NCI-H1048 (cell line): ENCODE measurements at regions not wholly inside any gene's neighbourhood (a gene's known extent, or its start where the extent isn't known, plus 50 kb on each side); places are given as distances from the start of the nearest gene placed in this dataset.

Experiments
- DNase-seq: peaks from one replicate; lab custom pipeline; 2025; lab: John Stamatoyannopoulos, UW

DNA sequence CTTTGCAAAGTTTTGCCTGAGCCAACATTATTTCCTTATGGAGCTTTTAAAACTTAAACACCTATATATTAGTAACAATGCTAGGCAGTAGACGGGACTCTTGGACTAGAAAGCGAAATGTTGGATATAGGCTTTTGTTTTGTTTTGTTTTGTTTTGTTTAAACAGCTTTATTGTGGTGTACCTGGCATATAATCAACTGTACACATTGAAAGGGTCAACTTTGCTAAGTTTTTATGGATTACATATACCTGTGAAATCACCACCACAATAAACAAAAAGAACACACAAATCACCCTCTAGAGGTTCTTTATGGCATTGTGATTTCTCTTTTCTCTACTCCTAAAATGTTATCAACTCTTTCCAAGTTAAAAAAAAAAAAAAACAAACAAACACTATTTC, 184.9 kb upstream of the LNX1 start:
- DNase-seq, result no peak

DNA sequence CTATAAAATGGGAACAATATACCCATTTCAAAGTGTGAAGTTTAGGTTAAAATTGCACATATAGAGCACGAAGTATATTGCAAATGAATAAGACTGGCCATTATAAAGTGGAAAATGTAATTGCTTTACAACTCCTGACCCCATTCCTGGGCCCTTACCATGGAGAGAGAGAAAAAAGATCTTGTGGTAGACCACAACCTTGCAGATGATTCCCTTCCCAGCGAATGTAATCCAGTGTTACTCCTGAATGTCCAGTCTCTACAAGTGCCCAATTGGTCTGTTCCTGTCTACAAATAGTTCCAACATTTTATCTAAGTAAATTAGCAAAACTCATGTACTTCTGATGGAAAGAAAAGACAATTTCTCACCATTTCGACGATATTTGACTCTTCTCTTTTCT, 184.1 kb upstream of the LNX1 start:
- no peak for DNase-seq

DNA sequence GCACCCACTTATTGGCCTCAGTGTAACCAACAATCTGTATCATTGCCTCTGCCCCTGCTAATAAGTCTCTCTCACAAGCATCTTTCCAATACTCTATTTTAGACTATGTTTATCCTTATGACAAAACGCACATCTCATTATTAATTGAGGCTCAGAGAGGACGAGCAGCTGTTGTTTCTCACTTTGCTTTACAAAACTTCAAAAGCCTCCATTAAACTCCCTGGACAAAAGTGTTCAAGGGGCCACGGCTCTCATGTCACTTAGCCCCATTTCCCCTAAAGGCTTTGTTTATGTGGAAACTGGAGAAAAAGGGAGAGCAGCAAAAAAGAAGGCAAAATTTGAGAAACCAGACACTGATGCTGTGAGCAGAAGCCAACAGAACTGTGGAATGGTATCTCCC, 180.0 kb upstream of the LNX1 start:
- DNase-seq, result no peak

DNA sequence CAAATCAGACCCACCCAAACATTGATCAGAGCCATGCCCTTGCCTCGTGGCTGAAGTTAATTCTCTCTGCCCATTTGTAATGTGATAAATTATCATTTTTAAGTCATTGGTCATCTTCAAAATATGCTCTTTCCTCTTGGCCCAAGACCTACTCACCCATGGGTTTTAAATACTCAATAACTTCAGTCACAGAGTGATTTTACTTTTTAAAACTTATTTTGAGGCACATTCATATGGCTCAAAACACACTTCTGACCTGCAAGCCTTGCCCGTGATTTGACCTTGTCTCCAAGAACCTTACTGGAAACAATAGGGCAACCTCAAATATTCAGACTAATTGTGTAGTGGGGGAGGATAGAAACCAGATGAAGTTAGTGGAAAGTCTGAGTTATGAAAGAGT, 176.2 kb upstream of the LNX1 start:
- no peak for DNase-seq

DNA sequence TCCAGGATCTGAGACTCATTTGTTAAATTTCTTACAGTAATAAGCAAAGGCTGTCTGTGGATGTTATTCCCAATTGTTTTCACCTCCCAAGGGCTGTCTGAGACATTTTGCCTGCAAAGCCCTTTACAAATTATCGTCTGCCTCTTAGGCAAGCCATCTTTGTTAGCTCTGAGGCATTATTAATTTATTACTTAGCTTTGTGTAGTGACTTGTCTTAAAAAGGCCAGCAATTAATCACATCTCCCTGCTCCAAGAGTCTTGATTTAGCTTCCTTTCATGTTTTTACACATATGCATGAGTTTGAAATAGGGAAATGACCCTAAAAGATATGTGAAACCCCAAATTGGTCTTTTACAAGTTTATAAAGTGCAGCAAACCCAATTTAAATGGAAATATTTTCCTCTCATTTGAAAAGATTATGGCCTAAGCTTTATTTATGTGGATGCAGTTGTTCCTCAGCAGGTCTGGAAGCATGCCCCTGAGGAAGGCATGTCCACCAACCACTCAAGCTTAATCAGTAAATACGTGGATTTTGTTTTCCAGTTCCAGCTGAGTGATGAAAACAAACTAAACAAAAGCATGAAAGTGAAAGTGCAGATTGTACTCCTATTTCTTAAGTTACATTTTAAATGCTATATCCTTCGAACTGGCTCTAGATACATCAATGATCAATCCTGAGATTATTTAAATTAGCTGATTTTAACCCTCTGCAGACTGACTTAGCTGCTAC, 173.6 kb upstream of the LNX1 start:
- DNase-seq, result no peak

DNA sequence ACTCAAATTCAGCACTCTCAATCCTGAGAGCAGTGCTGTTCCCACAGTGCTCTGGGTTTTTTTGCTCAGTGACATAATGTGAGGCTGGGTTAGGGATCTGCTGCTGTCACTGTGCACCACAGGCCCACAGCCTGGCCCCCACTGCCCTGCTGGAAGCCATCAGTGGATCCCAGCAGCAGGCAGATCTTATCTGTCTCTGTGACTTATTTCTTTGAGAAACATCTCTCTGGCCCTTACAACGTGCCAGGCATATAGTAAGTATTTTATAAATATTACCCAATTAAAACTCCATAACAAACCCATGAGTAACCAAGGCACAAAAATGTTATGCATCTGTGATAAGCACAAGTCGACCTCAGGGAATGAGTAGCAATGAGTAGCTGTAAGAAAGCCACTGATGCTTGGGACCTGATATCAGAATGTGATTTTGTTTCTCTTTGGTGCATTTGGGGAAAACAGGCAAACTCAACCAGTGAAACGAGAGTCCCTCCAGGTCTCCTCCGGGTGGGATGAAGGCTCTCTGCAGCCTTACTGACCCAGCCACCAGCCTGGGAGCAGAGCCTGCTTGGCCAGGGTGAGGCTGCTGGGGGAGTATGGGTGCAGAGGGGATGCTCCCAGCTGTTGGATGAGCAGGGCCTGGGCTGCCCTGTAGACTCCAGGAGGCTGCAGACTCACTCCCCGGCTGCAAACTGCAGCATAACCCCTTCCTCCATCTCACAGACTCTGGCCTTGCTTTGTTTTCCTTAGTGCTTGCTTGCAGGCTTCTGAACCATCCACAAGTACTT, 172.7 kb upstream of the LNX1 start:
- DNase-seq, result no peak

DNA sequence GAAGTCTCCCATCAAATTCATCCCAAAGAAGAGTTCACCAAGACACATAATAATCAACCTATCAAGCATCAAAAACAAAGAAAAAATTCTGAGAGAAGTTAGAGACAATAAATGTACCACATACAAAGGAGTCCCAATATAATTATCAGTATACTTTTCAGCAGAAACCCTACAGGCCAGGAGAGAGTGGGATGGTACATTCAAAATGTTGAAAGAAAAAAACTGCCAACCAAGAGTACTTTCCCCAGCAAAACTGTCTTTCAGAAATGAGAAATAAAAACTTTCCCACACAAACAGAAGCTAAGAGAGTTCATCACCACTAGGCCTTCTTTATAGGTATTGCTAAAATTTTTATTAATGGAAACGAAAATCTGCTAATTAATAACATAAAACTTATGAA, 164.4 kb upstream of the LNX1 start:
- DNase-seq, result no peak

DNA sequence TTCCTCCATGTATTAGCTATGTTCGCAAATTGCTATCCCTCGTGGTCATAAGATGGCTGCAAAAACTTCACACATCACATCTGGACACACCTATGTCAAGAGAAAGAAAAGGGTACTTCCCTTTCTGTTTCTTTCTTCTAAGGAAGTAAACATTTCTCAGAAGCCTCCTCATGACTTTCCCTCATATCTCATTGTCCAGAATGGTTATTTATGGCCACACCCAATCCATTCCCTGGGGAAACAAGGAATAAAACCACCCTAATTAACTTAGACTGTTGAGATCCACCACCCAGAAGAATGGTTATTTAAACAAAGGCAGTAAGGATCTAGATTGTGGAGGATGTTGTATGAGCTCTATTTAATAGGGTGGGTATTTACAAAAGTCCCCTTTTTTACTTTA, 160.8 kb upstream of the LNX1 start:
- DNase-seq, result no peak

DNA sequence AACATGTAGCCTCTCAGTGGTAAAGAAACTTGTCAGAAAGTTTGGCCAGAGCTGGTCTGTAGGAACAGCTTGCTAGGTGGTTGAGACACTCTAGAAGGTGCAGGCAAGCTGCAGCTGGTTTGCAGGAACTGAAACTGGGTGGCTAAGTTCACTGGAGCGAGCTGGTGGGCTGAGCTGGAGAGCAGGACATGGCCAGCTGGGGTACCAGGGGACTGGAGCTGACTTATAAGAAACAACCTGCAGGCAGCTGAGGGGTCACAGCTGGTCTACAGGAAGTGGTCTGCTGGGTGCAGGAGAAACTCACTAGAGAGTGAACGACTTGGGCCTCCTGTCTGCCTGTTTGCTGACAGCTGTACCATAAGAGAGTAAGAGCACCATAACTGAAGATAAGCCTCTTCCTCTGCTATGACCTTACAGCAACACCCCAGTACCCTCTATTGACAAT, 157.1 kb upstream of the LNX1 start:
- no peak for DNase-seq

DNA sequence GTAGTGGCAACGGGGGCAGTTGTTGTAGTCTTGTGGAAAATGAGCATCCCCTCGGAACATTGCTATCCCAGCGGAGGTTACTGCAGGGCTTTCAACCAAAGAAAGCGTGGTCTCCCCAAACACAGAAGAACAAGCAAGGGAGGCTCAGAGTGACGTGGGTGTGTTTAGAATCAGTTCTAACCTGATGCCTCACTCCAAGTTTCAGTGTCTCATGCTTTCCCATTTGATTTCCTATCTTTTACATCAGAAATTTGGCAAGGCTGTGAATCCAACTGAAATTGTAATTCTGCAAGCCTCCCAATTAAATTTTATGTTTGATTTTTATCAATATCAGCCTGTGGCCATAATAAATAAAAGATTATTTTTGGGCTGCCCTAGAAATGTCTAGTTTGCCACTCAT, 156.1 kb upstream of the LNX1 start:
- DNase-seq, result no peak

DNA sequence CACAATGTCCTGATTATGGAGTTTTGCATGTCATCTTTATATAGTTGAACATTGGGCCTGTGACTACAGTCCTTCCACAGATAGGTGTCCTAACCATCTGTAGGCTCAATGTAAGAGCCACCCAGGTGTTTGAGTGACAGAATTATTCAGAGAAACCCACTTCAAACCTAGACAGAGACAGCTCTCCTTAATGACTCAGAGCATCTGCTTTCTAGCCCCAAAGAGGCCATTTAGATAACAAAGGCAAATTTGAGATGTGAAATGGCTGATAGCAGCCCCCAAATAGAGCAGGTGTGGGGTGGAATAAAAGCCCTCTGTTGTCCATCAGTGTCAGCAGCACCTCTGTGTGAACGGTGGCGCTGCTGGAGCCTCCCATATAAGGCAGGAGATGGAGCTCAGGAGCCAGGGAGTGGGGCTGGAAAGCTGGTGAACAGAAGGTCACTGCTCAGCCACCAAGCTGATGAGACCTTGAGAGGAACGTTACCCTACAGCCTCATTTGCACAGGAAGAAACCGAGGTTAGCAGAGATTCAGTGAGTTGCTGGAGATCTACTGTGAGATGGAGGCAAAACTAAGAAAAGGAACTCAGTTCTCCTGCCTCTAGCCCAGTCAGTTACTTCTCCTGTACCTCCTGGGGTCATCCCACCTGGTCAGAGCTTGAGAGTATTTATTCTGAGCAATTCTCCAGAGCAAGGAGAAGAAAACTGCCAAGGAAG, 153.3 kb upstream of the LNX1 start:
- DNase-seq, result no peak

DNA sequence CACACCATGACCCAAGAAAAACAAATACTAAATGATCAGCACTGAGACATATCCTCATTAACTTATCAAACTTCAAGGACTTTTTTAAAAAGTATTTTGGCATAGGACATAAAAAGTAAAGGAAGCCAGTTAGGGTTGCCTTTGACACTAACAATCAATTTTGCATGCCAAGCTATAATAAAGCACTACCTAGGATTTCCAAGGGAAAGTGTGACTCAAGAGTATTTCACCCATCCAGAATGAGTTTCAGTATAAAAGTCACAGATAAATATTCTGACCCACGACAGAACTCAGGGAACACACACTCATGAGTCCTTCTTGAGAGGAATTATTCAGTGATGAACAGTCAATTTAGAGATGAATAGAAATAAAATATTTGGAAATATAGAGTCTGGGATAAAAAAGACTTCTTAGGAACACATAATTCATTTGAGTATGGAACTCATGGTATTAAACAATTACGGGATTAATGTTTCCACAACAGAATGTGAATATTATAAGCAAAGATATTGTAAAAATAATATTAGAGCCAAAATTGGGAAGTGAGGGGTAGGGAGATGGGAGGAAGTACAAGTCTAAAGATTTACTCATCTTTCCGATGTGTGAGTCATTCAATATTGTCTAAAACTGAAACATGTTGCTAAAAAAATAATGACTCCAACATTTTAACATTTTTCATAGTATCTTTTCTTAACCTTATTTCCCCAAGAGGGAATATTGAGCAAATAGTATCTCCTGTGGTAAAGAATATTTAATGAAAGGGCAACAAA, 143.5 kb upstream of the LNX1 start:
- no peak for DNase-seq

DNA sequence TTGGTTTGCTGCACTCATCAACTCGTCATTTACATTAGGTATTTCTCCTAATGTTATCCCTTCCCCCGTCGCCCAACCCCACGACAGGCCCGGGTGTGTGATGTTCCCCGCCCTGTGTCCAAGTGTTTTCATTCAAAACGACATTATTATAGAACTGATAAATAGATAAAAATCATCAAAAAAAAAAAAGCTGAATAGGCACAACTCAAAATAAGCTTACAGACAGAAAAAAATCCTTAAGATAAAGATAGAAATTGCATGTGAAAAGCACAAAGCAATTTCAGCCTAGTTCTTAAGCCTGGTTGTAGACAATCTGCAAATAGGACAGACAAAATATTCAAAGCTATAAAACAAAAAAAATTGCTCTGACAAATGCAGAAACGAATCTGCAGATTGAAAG, 142.9 kb upstream of the LNX1 start:
- DNase-seq, result no peak

DNA sequence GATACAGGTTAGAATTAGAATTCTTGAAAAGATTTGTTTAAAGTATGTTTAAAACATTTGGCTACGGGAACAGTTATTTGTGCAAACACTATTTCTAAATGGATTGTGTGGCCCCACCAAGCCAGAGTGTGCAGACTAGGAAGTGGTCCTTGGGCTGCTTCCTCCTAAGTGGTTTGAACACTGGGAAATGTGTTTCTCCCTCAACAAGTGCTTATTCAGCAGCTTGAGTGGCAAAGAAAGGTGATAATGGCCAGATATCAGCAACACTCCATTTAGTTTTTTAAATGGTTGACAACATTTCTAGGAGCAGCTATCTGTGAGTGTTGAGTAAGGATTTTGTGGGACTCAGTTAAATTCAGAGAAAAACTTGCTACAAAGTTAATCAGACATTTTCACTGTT, 141.4 kb upstream of the LNX1 start:
- no peak for DNase-seq

DNA sequence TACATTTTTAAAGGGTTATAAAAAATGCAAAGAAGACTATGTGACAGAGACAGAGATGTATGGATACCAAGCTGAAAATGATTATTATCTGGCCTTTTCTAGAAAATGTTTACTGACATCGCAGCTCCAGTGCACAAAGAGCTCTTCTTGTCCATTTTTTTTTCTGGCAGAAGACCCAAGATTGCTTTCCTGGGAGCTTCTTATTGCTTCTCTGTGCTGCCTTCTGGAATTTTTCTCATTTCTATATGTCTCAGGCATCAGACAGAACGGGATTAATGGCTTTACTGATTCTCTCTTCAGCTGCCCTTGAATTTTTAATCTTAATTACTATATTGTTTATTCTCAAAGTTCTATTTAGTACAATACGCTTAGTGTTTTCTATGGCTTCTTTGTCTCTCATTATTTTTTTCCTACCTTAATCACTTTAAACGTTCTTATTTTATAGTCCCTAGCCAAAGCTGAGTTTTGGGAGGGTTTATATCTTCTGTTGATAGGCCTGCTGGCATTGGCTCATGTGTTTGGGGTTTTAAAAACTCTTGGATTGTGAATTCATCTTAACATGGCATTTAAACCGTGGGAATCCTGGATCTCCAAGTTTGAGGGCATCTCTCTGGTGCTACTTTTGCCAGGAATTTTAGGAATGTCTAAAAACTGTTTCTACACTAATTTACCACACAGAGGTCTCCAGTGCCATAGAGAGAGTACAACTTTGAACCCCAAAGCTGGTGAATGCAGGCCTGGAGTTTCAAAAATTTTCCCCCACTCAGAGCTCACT, 138.9 kb upstream of the LNX1 start:
- no peak for DNase-seq

DNA sequence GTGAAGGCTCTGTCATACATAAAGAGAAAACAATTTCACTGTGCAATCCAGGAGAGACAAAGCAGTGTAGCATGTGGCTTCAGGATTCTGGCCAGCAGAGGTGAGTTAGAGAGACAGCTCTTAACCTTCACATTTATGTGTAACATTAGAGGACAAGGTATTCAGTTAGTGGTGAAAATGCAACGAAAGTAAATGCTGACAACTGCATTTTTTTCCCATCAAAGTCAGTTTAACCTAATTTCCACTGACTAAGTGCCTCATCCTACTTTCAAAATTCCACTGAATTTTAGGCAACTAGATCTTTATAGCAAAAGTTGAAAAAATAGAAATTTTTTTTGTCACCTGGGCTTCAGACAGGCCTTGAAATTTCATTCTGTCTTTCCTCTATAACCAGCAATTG, 130.8 kb upstream of the LNX1 start:
- DNase-seq, result no peak

DNA sequence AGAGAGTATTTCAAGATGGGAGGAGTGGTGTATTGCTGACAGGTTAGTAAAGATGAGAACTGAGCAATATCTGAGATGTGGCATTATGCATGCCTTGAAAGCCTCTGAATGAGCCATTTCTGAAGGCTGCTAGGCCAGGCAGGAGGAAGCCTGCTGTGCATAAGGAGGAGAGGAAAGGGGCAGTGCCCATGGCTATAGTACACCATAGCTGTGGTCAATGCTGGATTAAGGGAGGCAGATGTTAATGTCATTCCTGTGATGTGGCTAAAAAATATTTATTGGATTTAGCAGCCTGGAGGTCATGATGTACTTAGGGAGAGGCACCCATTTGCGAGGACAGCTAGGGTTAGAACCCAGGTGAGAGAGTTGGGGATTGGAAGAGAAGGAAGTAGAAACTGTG, 130.0 kb upstream of the LNX1 start:
- no peak for DNase-seq

DNA sequence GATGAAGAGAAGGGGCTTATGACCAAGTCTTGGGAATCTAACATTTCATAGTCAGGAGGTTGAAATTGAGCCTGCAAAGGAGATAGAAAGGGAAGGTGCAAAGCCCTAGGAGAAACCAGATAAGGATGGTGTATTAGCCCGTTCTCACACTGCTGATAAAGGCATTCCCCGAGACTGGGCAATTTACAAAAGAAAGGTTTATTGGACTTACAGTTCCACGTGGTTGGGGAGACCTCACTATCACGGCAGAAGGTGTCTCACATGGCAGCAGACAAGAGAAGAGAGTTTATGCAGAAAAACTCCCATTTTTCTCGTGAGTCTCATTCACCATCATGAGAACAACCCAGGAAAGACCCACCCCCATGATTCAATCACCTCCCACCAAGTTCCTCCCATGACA, 129.5 kb upstream of the LNX1 start:
- DNase-seq, result no peak

DNA sequence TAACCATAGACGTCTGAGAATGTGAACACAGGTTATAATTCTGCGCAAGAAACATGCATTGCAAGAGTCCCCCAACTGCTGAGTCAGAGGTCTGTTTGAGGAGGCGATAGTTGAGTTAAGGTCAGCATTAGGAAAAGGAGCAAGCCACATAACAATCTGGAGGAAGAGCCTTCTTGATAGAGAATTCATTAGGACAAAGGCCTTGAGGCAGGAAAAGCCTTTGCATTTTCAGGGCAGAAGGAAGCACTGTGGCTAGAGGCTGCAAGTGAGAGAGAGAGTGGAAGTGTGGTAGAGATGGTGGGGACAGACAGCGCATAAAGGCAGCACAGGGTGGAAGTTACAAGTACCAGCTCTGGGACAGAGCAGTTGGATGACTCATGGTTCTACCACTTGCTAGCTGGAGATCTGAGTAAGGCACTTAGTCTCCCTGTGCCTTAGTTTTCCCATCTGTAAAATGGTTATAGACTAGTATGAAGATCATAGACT, 125.8 kb upstream of the LNX1 start:
- no peak for DNase-seq

DNA sequence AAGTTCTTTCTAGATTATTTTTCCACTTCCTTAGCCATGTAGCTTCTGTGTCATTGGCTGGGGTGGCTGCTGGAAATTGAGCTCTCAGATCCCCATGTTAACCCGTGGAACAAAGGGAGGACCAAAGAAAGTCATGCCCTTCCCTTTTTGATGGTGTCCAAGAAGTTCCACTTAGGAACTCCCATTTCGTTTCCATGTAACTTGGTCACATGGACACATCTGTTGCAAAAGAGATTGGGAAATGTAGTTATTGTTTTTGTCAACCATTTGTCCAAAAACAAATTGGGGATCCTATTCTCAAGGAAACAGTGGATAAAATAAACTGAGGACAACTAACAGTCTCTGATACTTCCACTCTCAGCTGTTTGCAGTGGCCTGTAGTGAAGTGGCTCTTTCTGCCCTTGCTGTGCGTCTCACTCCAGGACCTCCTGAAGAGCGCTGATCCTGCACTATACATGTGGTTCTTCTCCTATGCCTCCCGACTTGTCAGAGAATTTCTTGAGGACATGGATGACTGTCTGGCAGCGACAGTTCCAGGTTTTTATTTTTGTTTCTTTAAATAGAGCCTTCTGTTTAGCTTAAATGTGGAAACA, 125.3 kb upstream of the LNX1 start:
- no peak for DNase-seq

DNA sequence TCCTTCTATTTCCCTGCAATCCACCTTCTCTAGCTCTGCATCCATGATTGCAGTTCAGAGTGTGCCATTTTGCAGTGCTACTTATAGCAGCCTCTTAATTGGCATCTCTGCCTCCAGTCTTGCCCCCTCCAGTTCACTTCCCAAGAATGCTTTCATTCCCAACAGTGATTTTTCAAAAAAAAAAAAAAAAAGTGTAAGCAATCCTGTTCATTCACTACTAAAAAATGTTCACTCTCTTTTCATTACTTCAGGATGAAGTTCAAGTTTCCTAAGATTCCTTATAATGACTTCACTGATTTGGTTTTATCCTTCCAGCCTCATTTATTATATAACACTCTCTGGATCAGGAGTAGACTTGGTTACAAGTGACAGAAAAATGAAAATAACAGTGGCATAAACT, 124.7 kb upstream of the LNX1 start:
- no peak for DNase-seq
